A673 (cell line): ENCODE measurements at regions not wholly inside any gene's neighbourhood (a gene's known extent, or its start where the extent isn't known, plus 50 kb on each side); places are given as distances from the start of the nearest gene placed in this dataset.

Experiments
- EZH2 ChIP-seq: fragments of 200-600 bp; sonication (generic); IDR thresholded peaks from 2 replicates; pipeline ENCODE4 v1.6.1; 2017; ENCODE audit warnings: borderline replicate concordance, low read depth, mild to moderate bottlenecking, mixed read lengths, antibody characterized with exemption, low read length; ENCODE audit not compliant: poor library complexity, severe bottlenecking
- TF ChIP-seq, protein P1 (sequence below): fragments of 300-800, 200-600 bp; sonication (generic); conservative IDR thresholded peaks from 2 replicates; pipeline ENCODE4 v1.5.1; 2017; ENCODE audit warnings: low read depth, mild to moderate bottlenecking, antibody characterized with exemption, low read length, moderate library complexity, mixed read lengths

DNA sequence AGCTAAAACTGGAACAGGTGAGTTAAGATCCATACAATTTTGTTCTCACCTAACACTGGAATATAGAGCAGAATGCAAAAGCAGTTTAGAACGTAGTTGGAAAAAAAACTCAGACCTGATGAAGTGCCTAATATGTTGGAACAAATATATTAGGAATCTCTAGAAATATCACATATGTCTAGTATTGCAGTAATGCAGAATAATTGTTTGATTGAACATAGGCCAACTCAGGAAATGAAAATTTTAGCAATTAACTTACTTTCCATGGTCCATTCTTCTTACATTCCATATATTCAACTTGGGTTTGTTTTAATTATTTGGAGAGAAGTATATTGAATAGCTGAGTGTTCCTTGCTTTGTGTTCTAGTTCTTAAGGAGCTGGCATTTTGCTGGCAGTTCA, 111.8 kb upstream of the ADAMTSL1 start:
- TF ChIP-seq, protein P1, sequence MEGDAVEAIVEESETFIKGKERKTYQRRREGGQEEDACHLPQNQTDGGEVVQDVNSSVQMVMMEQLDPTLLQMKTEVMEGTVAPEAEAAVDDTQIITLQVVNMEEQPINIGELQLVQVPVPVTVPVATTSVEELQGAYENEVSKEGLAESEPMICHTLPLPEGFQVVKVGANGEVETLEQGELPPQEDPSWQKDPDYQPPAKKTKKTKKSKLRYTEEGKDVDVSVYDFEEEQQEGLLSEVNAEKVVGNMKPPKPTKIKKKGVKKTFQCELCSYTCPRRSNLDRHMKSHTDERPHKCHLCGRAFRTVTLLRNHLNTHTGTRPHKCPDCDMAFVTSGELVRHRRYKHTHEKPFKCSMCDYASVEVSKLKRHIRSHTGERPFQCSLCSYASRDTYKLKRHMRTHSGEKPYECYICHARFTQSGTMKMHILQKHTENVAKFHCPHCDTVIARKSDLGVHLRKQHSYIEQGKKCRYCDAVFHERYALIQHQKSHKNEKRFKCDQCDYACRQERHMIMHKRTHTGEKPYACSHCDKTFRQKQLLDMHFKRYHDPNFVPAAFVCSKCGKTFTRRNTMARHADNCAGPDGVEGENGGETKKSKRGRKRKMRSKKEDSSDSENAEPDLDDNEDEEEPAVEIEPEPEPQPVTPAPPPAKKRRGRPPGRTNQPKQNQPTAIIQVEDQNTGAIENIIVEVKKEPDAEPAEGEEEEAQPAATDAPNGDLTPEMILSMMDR, result no peak
- no peak for TF ChIP-seq EZH2
